Stimulated activated CD4-positive, alpha-beta T cell treated with anti-CD3 and anti-CD28 coated beads, TNF-alpha, amount 100 ng/mL, for 1 hour (primary cell): ENCODE measurements at regions not wholly inside any gene's neighbourhood (a gene's known extent, or its start where the extent isn't known, plus 50 kb on each side); places are given as distances from the start of the nearest gene placed in this dataset.

Source experiments
- DNase-seq, 3 donors: peaks; one replicate each; pipeline ENCODE4 v3.0.0-alpha.2; 2020; ENCODE audit warnings: low read depth in 3 of 3, low spot score in 1 of 3

DNA sequence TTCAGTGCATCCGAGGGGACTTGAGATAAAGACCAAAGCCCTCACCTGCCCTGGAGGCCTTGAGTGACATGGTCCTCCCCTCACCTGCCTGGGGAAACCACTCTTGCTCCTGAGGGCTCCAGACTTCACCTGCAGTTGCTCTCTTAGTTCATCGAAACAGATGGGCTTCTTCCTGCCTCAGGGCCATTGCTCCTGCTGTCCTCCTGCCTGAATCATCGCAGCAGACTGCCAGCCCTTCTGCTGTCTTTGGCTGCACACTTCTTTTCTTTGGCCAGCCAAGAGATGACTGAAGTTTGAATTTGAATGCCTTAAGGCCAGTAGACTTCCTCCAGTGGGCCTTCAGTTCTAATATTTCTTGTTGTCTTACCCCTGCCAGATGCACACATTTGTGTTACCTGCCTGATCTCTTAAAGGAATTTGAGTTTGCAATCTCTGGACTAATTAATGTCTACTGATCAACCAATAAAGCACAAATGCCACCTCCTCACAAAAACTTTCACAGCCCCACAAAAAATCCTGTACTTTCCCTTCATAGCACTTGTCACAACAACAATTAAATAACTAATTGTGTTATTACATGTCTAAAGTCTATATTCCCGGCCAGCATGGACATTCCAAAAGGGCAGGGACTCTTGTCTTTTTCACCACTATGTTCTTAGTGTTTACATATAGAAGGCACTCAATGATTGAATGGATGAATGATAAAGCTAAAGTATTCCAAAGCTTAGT is 56.7 kb upstream of the SGK1 start:
- no peak for DNase-seq

DNA sequence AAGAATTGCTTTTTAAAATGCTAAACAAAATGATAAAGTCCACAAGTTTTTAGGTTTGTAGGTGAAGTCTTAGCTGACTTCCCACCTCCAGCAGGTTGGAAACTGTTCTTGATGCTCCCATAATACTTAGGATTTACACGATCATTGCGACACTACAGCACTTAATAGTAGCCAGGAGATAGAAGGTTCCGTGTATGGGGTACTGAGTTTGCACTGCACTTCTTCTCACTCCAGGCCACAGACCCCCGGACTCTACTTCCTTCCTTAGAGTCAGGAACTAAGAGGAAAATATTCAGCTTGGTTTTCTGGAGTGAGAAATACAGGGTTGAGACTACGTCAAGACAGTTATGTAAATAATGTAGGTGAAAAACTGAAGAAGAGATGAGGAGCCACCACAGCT is 56.1 kb upstream of the SGK1 start:
- DNase-seq = no peak

DNA sequence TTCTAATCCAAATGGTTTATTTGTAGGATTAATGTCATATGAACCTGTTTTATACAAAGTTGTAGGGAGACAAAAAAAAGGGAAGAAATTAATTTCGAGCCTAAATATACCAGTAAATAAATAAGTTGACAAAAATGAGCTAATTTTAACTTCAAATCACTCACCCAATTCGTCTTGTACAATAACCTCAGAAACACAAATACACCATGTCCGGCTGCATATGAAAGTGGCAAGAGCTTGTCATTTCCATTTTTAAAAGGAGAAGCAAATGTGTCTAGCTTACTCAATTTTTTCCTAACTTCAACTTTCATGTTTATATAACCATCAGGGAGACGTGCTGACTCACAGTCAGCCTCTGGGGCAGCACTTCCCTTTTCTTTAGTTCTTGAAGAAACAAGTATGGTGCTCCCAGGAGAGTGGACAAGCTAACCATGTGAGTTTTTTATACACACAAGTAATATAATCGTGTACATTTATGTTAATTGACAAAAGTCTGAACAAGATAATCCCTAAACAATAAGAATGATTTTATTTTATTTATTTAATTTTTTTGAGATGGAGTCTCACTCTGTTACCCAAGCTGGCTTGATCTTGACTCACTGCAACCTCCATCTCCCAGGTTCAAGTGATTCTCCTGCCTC is 55.5 kb upstream of the SGK1 start:
- no peak for DNase-seq

DNA sequence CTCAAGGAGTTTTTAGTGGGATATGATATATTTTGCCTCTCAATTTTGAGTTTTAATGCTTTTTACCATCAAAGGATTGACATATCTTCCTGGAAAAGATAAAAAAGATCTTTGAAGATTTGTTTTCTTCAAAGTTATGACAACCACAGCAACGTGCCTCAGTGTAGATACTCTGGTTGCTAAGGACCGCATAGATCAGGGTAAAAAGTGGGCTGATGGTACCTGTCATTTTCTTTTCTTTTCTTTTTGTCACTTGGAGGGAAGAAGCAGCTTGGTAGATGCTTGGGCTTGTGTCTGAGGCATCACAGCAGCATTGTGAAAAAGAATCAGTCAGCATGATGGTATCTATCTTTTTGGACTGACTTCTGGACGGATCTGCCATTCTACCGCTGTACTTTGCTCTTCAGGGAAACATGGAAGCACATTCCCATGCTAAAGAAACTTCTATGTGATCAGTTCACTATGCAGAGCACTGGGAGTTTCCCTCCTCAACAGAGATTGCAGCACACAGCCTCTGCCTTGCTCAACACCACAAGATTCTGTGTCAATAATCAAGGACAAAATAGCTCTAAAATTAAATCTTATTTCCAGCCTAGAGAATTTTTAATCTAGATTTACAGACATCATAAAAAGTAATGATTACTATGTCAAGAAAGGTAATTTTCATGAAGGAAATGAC is 54.8 kb upstream of the SGK1 start:
- DNase-seq = no peak

DNA sequence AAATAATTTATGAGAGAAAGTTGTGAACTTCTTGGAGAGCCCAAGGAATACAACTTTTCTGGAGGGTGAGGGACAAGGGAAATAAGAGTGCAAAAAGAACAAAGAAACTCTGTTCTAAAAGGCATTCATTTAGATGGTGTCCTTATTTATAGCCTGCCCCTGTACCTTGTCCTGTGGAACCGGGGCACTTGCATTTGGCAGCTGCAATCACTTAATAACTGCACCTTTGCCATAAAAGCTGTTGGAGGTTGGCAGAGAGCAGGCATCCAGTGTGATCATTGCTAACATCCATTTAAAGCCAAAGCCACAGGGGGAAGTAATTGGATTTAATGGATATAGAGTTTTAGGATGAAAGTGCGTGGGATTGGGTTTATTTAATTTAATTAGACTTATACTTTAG is 50.8 kb upstream of the SGK1 start:
- no peak for DNase-seq
